ENCODE measurements at regions not wholly inside any gene's neighbourhood (a gene's known extent, or its start where the extent isn't known, plus 50 kb on each side); places are given as distances from the start of the nearest gene placed in this dataset.

DNA sequence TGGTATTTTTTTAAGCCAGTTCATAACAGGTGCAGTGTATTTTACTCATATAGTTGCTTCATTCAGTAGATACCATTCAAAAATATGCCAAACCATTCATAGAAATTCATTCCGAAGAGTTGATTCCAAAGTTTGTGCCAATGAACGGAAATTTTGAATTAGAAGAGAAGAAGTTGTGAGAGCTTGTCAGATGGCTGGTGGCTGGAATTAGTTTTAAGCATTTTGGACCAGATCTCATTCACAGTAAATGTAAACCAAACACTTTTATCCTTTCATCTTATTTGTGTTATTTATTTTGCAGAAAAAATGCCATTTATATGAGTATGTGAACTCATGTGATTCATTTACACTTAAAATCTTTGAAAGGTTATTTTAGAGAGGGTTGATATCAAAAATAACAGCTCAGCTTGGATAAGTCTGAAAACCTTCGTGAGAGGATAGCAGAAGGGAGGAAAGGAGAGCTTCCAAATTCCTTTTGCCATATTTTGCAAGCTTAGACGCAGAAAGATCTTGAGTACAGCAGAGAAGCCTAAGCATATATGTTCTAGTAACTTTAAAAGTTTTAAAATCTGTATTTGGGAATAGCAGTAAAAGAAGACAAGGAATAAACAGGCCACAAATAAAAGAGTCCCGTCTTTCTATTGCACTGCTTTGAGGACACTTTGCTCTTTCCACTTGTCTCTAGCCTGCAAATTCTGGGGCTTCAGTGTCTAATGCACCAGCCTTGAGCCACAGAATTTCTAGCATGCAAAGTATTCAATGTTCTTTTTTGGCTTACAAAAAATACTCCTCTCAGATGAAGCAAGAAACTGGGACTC is 253.6 kb upstream of the FLRT2 start:
- Mint-ChIP-seq H3K4me1 (no peaks in the 10 kb centered on the region), H3K27me3 (ENCODE audit: low read depth) (peaks cover 4% of the 10 kb centered on the region), H3K36me3 (ENCODE audit: low read depth) (no peaks in the 10 kb centered on the region), H3K27ac (no peak overlapping the region), H3K9me3 (no peaks in the 10 kb centered on the region), H3K4me3 (no peak overlapping the region)
- TF ChIP-seq, protein P1, sequence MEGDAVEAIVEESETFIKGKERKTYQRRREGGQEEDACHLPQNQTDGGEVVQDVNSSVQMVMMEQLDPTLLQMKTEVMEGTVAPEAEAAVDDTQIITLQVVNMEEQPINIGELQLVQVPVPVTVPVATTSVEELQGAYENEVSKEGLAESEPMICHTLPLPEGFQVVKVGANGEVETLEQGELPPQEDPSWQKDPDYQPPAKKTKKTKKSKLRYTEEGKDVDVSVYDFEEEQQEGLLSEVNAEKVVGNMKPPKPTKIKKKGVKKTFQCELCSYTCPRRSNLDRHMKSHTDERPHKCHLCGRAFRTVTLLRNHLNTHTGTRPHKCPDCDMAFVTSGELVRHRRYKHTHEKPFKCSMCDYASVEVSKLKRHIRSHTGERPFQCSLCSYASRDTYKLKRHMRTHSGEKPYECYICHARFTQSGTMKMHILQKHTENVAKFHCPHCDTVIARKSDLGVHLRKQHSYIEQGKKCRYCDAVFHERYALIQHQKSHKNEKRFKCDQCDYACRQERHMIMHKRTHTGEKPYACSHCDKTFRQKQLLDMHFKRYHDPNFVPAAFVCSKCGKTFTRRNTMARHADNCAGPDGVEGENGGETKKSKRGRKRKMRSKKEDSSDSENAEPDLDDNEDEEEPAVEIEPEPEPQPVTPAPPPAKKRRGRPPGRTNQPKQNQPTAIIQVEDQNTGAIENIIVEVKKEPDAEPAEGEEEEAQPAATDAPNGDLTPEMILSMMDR (IDR thresholded peaks at IDR 0.05; ENCODE audit: unreplicated experiment in 3 of 3): no peak

GRCh38 chr14:85276979-85277228 is 253.0 kb upstream of the FLRT2 start:
- Mint-ChIP-seq H3K27me3 (ENCODE audit: low read depth) (peaks cover 4% of the 10 kb centered on the region), H3K4me3 (no peak overlapping the region), H3K36me3 (ENCODE audit: low read depth) (no peaks in the 10 kb centered on the region), H3K4me1 (no peaks in the 10 kb centered on the region), H3K27ac (no peak overlapping the region), H3K9me3 (no peaks in the 10 kb centered on the region)
- TF ChIP-seq, protein P1 (IDR thresholded peaks at IDR 0.05; ENCODE audit: unreplicated experiment in 3 of 3): no peak

- peaks cover 4% of the 10 kb centered on the region for H3K27me3 Mint-ChIP-seq (ENCODE audit: low read depth)
- peaks cover 3% of the 10 kb centered on the region for H3K4me1 Mint-ChIP-seq
- no peak overlapping the region for H3K27ac Mint-ChIP-seq
- H3K9me3 Mint-ChIP-seq: no peaks in the 10 kb centered on the region
- TF ChIP-seq, protein P1 (IDR thresholded peaks at IDR 0.05; ENCODE audit: unreplicated experiment in 3 of 3): no peak
- no peak overlapping the region for H3K4me3 Mint-ChIP-seq
- no peaks in the 10 kb centered on the region for H3K36me3 Mint-ChIP-seq (ENCODE audit: low read depth)
Observed at GRCh38 chr14:85279407-85279806, 250.5 kb upstream of the FLRT2 start.

- Mint-ChIP-seq H3K4me3 (no peak overlapping the region), H3K27ac (no peak overlapping the region), H3K36me3 (ENCODE audit: low read depth) (no peaks in the 10 kb centered on the region), H3K27me3 (ENCODE audit: low read depth) (peaks cover 4% of the 10 kb centered on the region), H3K4me1 (peaks cover 3% of the 10 kb centered on the region), H3K9me3 (no peaks in the 10 kb centered on the region)
- TF ChIP-seq, protein P1 (IDR thresholded peaks at IDR 0.05; ENCODE audit: unreplicated experiment in 3 of 3): no peak
Observed at GRCh38 chr14:85280074-85280473, 249.9 kb upstream of the FLRT2 start.

- peaks cover 3% of the 10 kb centered on the region for H3K4me1 Mint-ChIP-seq
- peaks cover 4% of the 10 kb centered on the region for H3K27me3 Mint-ChIP-seq (ENCODE audit: low read depth)
- H3K4me3 Mint-ChIP-seq: no peak overlapping the region
- TF ChIP-seq, protein P1 (IDR thresholded peaks at IDR 0.05; ENCODE audit: unreplicated experiment in 3 of 3): no peak
- no peak overlapping the region for H3K27ac Mint-ChIP-seq
- no peaks in the 10 kb centered on the region for H3K9me3 Mint-ChIP-seq
- H3K36me3 Mint-ChIP-seq (ENCODE audit: low read depth): no peaks in the 10 kb centered on the region
Observed at GRCh38 chr14:85281921-85282320, 248.0 kb upstream of the FLRT2 start.

DNA sequence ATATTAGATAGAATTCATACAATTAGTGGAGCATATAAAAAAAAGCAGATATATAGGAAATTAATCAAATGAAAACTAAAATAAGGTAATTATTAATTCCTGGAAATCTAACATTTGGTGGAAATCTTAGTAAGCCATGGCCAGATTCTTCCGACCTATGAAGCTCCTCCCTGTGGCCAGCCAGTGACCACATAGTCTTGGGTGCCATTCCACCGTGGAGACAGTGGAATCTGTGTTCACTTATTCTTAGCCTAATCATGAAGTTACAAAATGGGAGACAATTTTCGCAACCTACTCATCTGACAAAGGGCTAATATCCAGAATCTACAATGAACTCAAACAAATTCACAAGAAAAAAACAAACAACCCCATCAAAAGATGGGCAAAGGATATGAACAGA is 241.9 kb upstream of the FLRT2 start:
- TF ChIP-seq, protein P1 (IDR thresholded peaks at IDR 0.05; ENCODE audit: unreplicated experiment in 3 of 3): no peak
- Mint-ChIP-seq H3K9me3 (peaks cover 9% of the 10 kb centered on the region), H3K27me3 (ENCODE audit: low read depth) (no peaks in the 10 kb centered on the region), H3K4me1 (no peaks in the 10 kb centered on the region), H3K4me3 (no peak overlapping the region), H3K36me3 (ENCODE audit: low read depth) (no peaks in the 10 kb centered on the region), H3K27ac (no peak overlapping the region)
